NCI-H2227 (cell line): ENCODE measurements at regions not wholly inside any gene's neighbourhood (a gene's known extent, or its start where the extent isn't known, plus 50 kb on each side); places are given as distances from the start of the nearest gene placed in this dataset.

Experiments
- DNase-seq: peaks from one replicate; lab custom pipeline; 2025; ENCODE audit not compliant: unreplicated experiment; lab: John Stamatoyannopoulos, UW

GRCh38 chr2:16051841-16052564 lies 111.7 kb downstream of the MYCN start:
- DNase-seq = no peak

GRCh38 chr2:16050908-16051489 lies 110.6 kb downstream of the MYCN start:
- DNase-seq = no peak

GRCh38 chr2:16050261-16050907 lies 110.0 kb downstream of the MYCN start:
- DNase-seq = peak; percentile 23

GRCh38 chr2:16049406-16049805 lies 109.1 kb downstream of the MYCN start:
- DNase-seq = no peak

- no peak for DNase-seq
Measured at GRCh38 chr2:16048466-16048865, 108.1 kb downstream of the MYCN start.

- DNase-seq = no peak
Measured at GRCh38 chr2:16047701-16048100, 107.4 kb downstream of the MYCN start.

- no peak for DNase-seq
Measured at GRCh38 chr2:16046649-16047048, 106.3 kb downstream of the MYCN start.

GRCh38 chr2:16045653-16046352 lies 105.5 kb downstream of the MYCN start:
- no peak for DNase-seq

GRCh38 chr2:16044946-16045456 lies 104.7 kb downstream of the MYCN start:
- DNase-seq = no peak

- no peak for DNase-seq
Measured at GRCh38 chr2:16043627-16044026, 103.3 kb downstream of the MYCN start.

- no peak for DNase-seq
Measured at GRCh38 chr2:16043192-16043591, 102.8 kb downstream of the MYCN start.

GRCh38 chr2:16042201-16042700 lies 101.9 kb downstream of the MYCN start:
- DNase-seq = no peak

GRCh38 chr2:16040271-16041010 lies 100.1 kb downstream of the MYCN start:
- DNase-seq = no peak

GRCh38 chr2:16039823-16040222 lies 99.5 kb downstream of the MYCN start:
- DNase-seq = no peak

GRCh38 chr2:16039055-16039454 lies 98.7 kb downstream of the MYCN start:
- DNase-seq = no peak

- peak; percentile 36 for DNase-seq
Measured at GRCh38 chr2:16038621-16039020, 98.3 kb downstream of the MYCN start.

- DNase-seq = no peak
Measured at GRCh38 chr2:16037808-16038457, 97.6 kb downstream of the MYCN start.

GRCh38 chr2:16036951-16037350 lies 96.6 kb downstream of the MYCN start:
- DNase-seq = no peak

- no peak for DNase-seq
Measured at GRCh38 chr2:16035747-16036745, 95.7 kb downstream of the MYCN start.
